ENCODE measurements at regions not wholly inside any gene's neighbourhood (a gene's known extent, or its start where the extent isn't known, plus 50 kb on each side); places are given as distances from the start of the nearest gene placed in this dataset.

DNA sequence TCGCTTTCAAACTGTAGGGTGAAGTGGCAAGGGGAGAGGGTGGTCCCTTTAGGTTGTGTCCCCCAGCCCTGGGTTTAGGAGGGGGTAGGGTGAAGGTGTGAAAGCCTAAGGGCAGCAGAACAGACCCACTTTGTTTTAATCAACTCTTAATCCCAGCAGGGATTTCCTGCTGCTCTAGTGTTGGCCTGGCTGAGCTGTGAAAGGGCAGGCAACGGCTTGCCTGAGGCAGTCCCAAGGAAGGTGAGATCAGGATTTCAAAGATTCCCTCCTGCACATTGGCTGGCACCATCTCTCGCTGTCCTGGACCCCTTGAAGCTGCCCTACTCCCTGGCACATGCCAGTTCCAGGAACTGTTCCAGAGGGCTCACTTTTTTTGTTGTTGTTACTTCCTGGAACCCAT, 221.3 kb downstream of the INSC start:
- no peak for DNase-seq
- H3K9me3 ChIP-seq, result no peaks in the 10 kb centered on the region
- no peak for ATAC-seq

DNA sequence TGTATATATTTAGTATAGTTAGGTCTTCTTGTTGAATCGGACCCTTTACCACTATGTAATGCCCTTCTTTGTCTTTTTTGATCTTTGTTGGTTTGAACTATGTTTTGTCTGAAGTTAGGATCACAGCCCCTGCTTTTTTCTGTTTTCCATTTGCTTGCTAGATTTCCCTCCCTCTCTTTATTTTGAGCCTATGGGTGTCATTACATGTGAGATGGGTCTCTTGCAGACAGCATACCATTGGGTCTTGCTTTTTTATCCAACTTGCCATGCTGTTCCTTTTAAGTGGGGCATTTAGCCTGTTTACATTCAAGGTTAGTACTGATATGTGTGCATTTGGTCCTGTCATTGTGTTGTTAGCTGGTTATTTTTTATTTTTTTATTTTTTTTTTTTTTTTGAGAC, 224.6 kb downstream of the INSC start:
- intact Hi-C loops (cut with DNase I), result no loop called here
- no peak overlapping the region for H3K27ac ChIP-seq
- no peak for DNase-seq
- no peaks in the 10 kb centered on the region for H3K9me3 ChIP-seq
- no peaks in the 10 kb centered on the region for H3K36me3 ChIP-seq
- WGBS (ENCODE audit: insufficient coverage, low coverage, low lambda C conversion rate, missing lambda C conversion rate), result 47% methylated on average over 1 of the region's 1 CpG
- H3K27me3 ChIP-seq, result no peaks in the 10 kb centered on the region
- no peak for ATAC-seq
- no peak for TF ChIP-seq POLR2A (IDR thresholded peaks at IDR 0.05)
- TF ChIP-seq, protein P1, sequence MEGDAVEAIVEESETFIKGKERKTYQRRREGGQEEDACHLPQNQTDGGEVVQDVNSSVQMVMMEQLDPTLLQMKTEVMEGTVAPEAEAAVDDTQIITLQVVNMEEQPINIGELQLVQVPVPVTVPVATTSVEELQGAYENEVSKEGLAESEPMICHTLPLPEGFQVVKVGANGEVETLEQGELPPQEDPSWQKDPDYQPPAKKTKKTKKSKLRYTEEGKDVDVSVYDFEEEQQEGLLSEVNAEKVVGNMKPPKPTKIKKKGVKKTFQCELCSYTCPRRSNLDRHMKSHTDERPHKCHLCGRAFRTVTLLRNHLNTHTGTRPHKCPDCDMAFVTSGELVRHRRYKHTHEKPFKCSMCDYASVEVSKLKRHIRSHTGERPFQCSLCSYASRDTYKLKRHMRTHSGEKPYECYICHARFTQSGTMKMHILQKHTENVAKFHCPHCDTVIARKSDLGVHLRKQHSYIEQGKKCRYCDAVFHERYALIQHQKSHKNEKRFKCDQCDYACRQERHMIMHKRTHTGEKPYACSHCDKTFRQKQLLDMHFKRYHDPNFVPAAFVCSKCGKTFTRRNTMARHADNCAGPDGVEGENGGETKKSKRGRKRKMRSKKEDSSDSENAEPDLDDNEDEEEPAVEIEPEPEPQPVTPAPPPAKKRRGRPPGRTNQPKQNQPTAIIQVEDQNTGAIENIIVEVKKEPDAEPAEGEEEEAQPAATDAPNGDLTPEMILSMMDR (IDR thresholded peaks at IDR 0.05), result no peak
- no peaks in the 10 kb centered on the region for H3K4me1 ChIP-seq
- no peak overlapping the region for H3K4me3 ChIP-seq

More for the DNA sequence above, 221.3 kb downstream of the INSC start:
- Histone ChIP-seq H3K36me3 (no peaks in the 10 kb centered on the region), H3K4me3 (no peak overlapping the region), H3K27me3 (no peaks in the 10 kb centered on the region), H3K27ac (no peak overlapping the region), H3K4me1 (no peaks in the 10 kb centered on the region)
- intact Hi-C loops (cut with DNase I), result no loop called here
- 46% methylated on average over 3 of the region's 3 CpGs for WGBS (ENCODE audit: insufficient coverage, low coverage, low lambda C conversion rate, missing lambda C conversion rate)
- TF ChIP-seq, protein P1 (IDR thresholded peaks at IDR 0.05), result no peak
- TF ChIP-seq POLR2A (IDR thresholded peaks at IDR 0.05), result no peak

DNA sequence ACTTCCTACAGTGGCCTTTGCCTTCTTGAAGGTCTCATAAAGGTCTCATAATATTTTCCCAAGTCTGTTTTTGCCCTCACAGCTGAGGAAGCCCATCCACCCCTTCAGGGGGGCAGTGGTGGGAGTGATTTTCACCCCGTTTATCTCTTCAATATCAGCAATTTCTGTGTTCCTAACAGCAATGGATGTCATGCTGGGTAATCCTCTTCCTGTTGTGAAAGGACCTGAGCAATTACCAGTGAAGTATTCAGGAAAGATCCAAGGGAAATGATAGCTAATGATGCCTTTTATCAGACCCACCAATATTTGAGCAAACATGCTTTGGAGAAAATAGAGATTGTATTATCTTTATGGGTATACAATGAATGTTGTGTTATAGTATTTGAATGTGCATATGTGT, 226.9 kb downstream of the INSC start:
- no peak for TF ChIP-seq POLR2A (IDR thresholded peaks at IDR 0.05)
- TF ChIP-seq, protein P1 (IDR thresholded peaks at IDR 0.05), result no peak
- Histone ChIP-seq H3K27ac (no peak overlapping the region), H3K27me3 (no peaks in the 10 kb centered on the region), H3K4me3 (no peak overlapping the region), H3K4me1 (no peaks in the 10 kb centered on the region), H3K36me3 (no peaks in the 10 kb centered on the region), H3K9me3 (no peaks in the 10 kb centered on the region)
- intact Hi-C loops (cut with DNase I), result no loop called here
- 33% methylated on average over 1 of the region's 1 CpG for WGBS (ENCODE audit: insufficient coverage, low coverage, low lambda C conversion rate, missing lambda C conversion rate)
- DNase-seq, result no peak
- ATAC-seq, result no peak

DNA sequence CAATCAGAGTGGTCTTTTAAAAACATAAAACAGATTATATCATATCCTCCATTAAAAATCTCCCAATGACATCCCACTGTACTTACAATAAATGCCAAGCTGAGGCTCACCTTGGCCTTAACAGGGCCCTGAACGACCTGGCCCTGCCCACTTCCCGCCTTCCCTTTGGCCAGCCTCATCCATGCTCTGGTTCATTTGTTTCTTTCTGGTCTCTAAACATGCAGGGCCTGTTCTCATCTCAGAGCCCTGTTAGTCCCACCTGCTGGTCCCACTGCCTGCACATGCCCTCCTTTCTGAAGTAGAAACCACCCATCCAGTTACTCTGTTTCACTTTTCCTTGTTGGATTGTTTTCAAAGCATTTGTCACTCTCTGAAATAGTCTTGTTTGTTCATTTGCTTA, 227.4 kb downstream of the INSC start:
- H3K27me3 ChIP-seq, result no peaks in the 10 kb centered on the region
- H3K36me3 ChIP-seq, result no peaks in the 10 kb centered on the region
- TF ChIP-seq POLR2A (IDR thresholded peaks at IDR 0.05), result no peak
- TF ChIP-seq, protein P1 (IDR thresholded peaks at IDR 0.05), result no peak
- no peaks in the 10 kb centered on the region for H3K9me3 ChIP-seq
- DNase-seq, result no peak
- WGBS (ENCODE audit: insufficient coverage, low coverage, low lambda C conversion rate, missing lambda C conversion rate), result 47% methylated on average over 2 of the region's 2 CpGs
- no peaks in the 10 kb centered on the region for H3K4me1 ChIP-seq
- H3K4me3 ChIP-seq, result no peak overlapping the region
- peak in 1 of 4 donors; percentile 37 for ATAC-seq
- intact Hi-C loops (cut with DNase I), result no loop called here
- no peak overlapping the region for H3K27ac ChIP-seq

DNA sequence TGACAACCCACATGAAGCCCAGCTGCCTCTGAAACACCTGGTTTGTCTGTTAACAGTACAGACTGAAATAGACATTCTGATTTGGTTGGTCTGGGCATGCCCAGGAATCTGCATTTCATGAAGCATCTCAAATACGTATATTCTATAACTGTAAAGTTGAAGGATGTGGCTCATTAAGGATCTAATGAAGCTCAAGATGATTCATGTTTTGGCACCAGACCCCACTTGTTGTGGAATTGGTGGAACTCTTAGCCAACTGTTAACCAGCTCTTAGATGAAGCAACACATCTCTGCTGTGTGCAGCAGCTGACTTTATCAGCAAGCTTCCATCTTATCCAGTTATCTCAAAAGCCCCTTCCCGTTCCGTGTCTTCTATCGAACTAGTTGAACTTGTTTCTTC, 232.2 kb downstream of the INSC start:
- DNase-seq, result no peak
- H3K4me1 ChIP-seq, result no peaks in the 10 kb centered on the region
- 70% methylated on average over 4 of the region's 4 CpGs for WGBS (ENCODE audit: insufficient coverage, low coverage, low lambda C conversion rate, missing lambda C conversion rate)
- no peak for TF ChIP-seq POLR2A (IDR thresholded peaks at IDR 0.05)
- TF ChIP-seq, protein P1 (IDR thresholded peaks at IDR 0.05), result no peak
- no peaks in the 10 kb centered on the region for H3K9me3 ChIP-seq
- intact Hi-C loops (cut with DNase I), result no loop called here
- no peak overlapping the region for H3K4me3 ChIP-seq
- no peaks in the 10 kb centered on the region for H3K36me3 ChIP-seq
- no peaks in the 10 kb centered on the region for H3K27me3 ChIP-seq
- no peak overlapping the region for H3K27ac ChIP-seq
- ATAC-seq, result no peak

All from right lobe of liver (tissue), 6 donors.